ENCODE measurements at regions not wholly inside any gene's neighbourhood (a gene's known extent, or its start where the extent isn't known, plus 50 kb on each side); places are given as distances from the start of the nearest gene placed in this dataset.

DNA sequence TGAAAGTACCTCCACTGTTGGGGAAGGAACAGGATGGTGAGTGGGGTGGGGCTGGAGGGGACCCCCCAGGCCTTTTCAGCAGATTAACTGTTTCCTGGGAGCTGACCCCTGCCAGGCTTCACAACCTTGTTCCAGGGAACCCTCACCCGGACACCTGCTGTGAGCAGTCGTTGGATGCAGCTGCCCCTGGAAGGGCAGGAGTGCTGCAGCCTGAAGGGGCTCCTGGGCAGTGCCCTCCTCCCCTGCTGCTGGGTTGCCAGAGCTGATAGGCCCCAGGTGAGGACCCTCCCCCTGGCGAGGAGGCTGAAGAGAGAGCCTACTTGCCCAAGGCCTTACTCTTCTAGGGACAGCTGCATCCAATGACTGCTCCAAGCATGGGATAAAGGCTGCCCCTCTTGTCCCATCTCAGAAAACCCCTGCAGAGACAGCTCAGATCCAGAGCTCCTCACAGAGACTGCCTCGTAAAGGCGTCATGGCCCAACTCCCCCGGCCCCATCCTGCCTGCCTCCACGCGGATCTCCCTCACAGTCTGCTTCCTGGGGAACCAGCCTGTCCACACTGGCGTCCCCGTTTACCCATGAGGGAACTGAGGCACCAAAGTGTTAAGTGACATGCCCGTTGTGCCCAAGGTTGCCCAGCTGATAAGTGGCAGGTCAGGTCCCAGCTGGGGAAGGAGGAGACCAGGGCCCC, 193.4 kb upstream of the LINGO1 start:
- no peaks in the 10 kb centered on the region for H3K9me3 ChIP-seq (ENCODE audit: control insufficient read depth, insufficient read depth, low read depth, low read length)
- TF ChIP-seq TCF7L2 (IDR thresholded peaks at IDR 0.05; ENCODE audit: low read depth, low read length) (no peak), POLR2AphosphoS5 (IDR thresholded peaks at IDR 0.05; ENCODE audit: low read depth, low read length) (no peak), SIN3A (IDR thresholded peaks at IDR 0.05; ENCODE audit: borderline replicate concordance, insufficient read depth, low read depth, low read length) (no peak)
- TF ChIP-seq, protein P1, sequence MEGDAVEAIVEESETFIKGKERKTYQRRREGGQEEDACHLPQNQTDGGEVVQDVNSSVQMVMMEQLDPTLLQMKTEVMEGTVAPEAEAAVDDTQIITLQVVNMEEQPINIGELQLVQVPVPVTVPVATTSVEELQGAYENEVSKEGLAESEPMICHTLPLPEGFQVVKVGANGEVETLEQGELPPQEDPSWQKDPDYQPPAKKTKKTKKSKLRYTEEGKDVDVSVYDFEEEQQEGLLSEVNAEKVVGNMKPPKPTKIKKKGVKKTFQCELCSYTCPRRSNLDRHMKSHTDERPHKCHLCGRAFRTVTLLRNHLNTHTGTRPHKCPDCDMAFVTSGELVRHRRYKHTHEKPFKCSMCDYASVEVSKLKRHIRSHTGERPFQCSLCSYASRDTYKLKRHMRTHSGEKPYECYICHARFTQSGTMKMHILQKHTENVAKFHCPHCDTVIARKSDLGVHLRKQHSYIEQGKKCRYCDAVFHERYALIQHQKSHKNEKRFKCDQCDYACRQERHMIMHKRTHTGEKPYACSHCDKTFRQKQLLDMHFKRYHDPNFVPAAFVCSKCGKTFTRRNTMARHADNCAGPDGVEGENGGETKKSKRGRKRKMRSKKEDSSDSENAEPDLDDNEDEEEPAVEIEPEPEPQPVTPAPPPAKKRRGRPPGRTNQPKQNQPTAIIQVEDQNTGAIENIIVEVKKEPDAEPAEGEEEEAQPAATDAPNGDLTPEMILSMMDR (IDR thresholded peaks at IDR 0.05): no peak
- TF ChIP-seq, protein P2, sequence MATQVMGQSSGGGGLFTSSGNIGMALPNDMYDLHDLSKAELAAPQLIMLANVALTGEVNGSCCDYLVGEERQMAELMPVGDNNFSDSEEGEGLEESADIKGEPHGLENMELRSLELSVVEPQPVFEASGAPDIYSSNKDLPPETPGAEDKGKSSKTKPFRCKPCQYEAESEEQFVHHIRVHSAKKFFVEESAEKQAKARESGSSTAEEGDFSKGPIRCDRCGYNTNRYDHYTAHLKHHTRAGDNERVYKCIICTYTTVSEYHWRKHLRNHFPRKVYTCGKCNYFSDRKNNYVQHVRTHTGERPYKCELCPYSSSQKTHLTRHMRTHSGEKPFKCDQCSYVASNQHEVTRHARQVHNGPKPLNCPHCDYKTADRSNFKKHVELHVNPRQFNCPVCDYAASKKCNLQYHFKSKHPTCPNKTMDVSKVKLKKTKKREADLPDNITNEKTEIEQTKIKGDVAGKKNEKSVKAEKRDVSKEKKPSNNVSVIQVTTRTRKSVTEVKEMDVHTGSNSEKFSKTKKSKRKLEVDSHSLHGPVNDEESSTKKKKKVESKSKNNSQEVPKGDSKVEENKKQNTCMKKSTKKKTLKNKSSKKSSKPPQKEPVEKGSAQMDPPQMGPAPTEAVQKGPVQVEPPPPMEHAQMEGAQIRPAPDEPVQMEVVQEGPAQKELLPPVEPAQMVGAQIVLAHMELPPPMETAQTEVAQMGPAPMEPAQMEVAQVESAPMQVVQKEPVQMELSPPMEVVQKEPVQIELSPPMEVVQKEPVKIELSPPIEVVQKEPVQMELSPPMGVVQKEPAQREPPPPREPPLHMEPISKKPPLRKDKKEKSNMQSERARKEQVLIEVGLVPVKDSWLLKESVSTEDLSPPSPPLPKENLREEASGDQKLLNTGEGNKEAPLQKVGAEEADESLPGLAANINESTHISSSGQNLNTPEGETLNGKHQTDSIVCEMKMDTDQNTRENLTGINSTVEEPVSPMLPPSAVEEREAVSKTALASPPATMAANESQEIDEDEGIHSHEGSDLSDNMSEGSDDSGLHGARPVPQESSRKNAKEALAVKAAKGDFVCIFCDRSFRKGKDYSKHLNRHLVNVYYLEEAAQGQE (IDR thresholded peaks at IDR 0.05; ENCODE audit: insufficient read depth in 1 of 2, low read depth in 2 of 2, low read length in 1 of 2): no peak
- H3K36me3 ChIP-seq (ENCODE audit: control insufficient read depth, insufficient read depth, low read length): no peaks in the 10 kb centered on the region
- in situ Hi-C loops (cut with HindIII; ENCODE audit: low pct_unique_long_range_greater_than_20kb, low sequenced_read_pairs): no loop called here
- intact Hi-C loops (cut with micrococcal nuclease; ENCODE audit: unreplicated experiment): no loop called here
- POLR2A ChIA-PET: no interaction called here
- H3K27me3 ChIP-seq (ENCODE audit: control insufficient read depth, insufficient read depth, low read length): peaks cover 2% of the 10 kb centered on the region; the same call in 1 of the 2 replicates
- CTCF ChIA-PET: no interaction called here
- DNase-seq (ENCODE audit: low read depth, low spot score) (no peak), ATAC-seq (no peak)
- no peak overlapping the region for H3K27ac ChIP-seq (ENCODE audit: low read length)
- no peaks in the 10 kb centered on the region for H3K4me1 ChIP-seq (ENCODE audit: control insufficient read depth, insufficient read depth, low read length)
- no TSS peak for BruUV-seq (replicated peaks)
- H3K4me3 ChIP-seq (ENCODE audit: low read depth in 2 of 2, low read length in 2 of 2): no peak overlapping the region

GRCh38 chr15:77825546-77825945, 192.8 kb upstream of the LINGO1 start:
- in situ Hi-C loops (cut with HindIII; ENCODE audit: low pct_unique_long_range_greater_than_20kb, low sequenced_read_pairs): no loop called here
- Histone ChIP-seq H3K27me3 (ENCODE audit: control insufficient read depth, insufficient read depth, low read length) (peaks cover 8% of the 10 kb centered on the region; the same call in 1 of the 2 replicates), H3K9me3 (ENCODE audit: control insufficient read depth, insufficient read depth, low read depth, low read length) (no peaks in the 10 kb centered on the region), H3K27ac (ENCODE audit: low read length) (no peak overlapping the region), H3K4me3 (ENCODE audit: low read depth in 2 of 2, low read length in 2 of 2) (no peak overlapping the region), H3K4me1 (ENCODE audit: control insufficient read depth, insufficient read depth, low read length) (no peaks in the 10 kb centered on the region), H3K36me3 (ENCODE audit: control insufficient read depth, insufficient read depth, low read length) (no peaks in the 10 kb centered on the region)
- ATAC-seq (no peak), DNase-seq (ENCODE audit: low read depth, low spot score) (no peak)
- CTCF ChIA-PET: no interaction called here
- no TSS peak for BruUV-seq (replicated peaks)
- TF ChIP-seq POLR2AphosphoS5 (IDR thresholded peaks at IDR 0.05; ENCODE audit: low read depth, low read length): no peak
- no peak for TF ChIP-seq TCF7L2 (IDR thresholded peaks at IDR 0.05; ENCODE audit: low read depth, low read length)
- TF ChIP-seq, protein P2 (IDR thresholded peaks at IDR 0.05; ENCODE audit: insufficient read depth in 1 of 2, low read depth in 2 of 2, low read length in 1 of 2): no peak
- no peak for TF ChIP-seq SIN3A (IDR thresholded peaks at IDR 0.05; ENCODE audit: borderline replicate concordance, insufficient read depth, low read depth, low read length)
- TF ChIP-seq, protein P1 (IDR thresholded peaks at IDR 0.05): no peak
- POLR2A ChIA-PET: no interaction called here
- intact Hi-C loops (cut with micrococcal nuclease; ENCODE audit: unreplicated experiment): no loop called here

Data from Panc1 (cell line).